Suprapubic skin (tissue), 4 donors: ENCODE measurements at regions not wholly inside any gene's neighbourhood (a gene's known extent, or its start where the extent isn't known, plus 50 kb on each side); places are given as distances from the start of the nearest gene placed in this dataset.
A peak's percentile ranks its signal among the peaks of the same experiment; 100 is the strongest.

ENCODE experiments used
- DNase-seq, 2 donors: peaks; one replicate each; pipeline ENCODE4 v3.0.0-alpha.2; 2019; ENCODE audit warnings: low spot score in 2 of 2
- H3K27ac ChIP-seq: fragments of 200-600 bp; sonication (generic); one replicate; pipeline ENCODE4 v1.5.1; 2019
- H3K27me3 ChIP-seq: fragments of 200-600 bp; sonication (generic); one replicate; pipeline ENCODE4 v1.5.1; 2019
- H3K36me3 ChIP-seq: fragments of 200-600 bp; sonication (generic); one replicate; pipeline ENCODE4 v1.5.1; 2019
- H3K4me1 ChIP-seq: fragments of 200-600 bp; sonication (generic); one replicate; pipeline ENCODE4 v1.5.1; 2019
- H3K4me3 ChIP-seq: fragments of 200-600 bp; sonication (generic); one replicate; pipeline ENCODE4 v1.5.1; 2019; ENCODE audit warnings: mild to moderate bottlenecking
- H3K9me3 ChIP-seq: fragments of 200-600 bp; sonication (generic); one replicate; pipeline ENCODE4 v1.5.1; 2019
- EP300 ChIP-seq: sonication (generic); formaldehyde crosslinking; IDR thresholded peaks from one replicate; pipeline ENCODE4 v1.6.1; 2017; ENCODE audit warnings: antibody characterized with exemption
- POLR2A ChIP-seq, 2 donors: fragments of 450-650 bp; IDR thresholded peaks; one replicate each; pipeline ENCODE4 v1.6.1; 2017; ENCODE audit warnings: antibody characterized with exemption in 2 of 2, mild to moderate bottlenecking in 2 of 2, moderate library complexity in 2 of 2
- POLR2AphosphoS5 ChIP-seq, 3 donors: sonication (generic); formaldehyde crosslinking; IDR thresholded peaks; one replicate each; pipeline ENCODE4 v1.6.1; 2017; ENCODE audit warnings: antibody characterized with exemption in 3 of 3
- WGBS: methylation state at CpG from one replicate; pipeline ENCODE4 v1.1.5; 2018; 5-methylcytosine and 5-hydroxymethylcytosine counted together
- TF ChIP-seq, protein P1 (sequence below), 2 donors: fragments of 200-600 bp in 1 of 2; fragments of 450-650 bp in 1 of 2; sonication (generic) in 1 of 2; IDR thresholded peaks; one replicate each; pipeline ENCODE4 v1.5.1; 2016 to 2019; ENCODE audit warnings: antibody characterized with exemption in 2 of 2, mild to moderate bottlenecking in 1 of 2, moderate library complexity in 1 of 2

DNA sequence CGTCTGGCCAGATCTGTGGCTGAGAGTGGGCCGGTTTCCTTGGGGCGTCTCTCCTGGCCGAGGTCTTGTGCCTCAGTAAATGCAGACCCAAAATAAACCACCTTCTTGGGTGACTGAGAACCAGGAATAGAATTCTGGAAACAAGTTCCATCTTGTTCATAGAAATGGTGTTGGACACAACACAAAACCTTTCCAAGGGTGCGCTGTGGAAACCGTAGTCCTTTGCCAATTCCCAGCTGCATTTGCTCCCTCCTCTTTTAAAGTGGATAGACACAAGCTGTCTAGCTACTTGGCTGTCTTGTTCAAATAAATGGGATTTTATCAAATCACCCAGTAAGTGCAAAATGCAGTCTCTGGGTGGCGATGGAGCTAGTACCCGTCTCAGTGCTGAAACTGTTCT lies 300.2 kb downstream of the SHANK2 start:
- no peak for DNase-seq
- TF ChIP-seq EP300, result no peak
- TF ChIP-seq, protein P1, sequence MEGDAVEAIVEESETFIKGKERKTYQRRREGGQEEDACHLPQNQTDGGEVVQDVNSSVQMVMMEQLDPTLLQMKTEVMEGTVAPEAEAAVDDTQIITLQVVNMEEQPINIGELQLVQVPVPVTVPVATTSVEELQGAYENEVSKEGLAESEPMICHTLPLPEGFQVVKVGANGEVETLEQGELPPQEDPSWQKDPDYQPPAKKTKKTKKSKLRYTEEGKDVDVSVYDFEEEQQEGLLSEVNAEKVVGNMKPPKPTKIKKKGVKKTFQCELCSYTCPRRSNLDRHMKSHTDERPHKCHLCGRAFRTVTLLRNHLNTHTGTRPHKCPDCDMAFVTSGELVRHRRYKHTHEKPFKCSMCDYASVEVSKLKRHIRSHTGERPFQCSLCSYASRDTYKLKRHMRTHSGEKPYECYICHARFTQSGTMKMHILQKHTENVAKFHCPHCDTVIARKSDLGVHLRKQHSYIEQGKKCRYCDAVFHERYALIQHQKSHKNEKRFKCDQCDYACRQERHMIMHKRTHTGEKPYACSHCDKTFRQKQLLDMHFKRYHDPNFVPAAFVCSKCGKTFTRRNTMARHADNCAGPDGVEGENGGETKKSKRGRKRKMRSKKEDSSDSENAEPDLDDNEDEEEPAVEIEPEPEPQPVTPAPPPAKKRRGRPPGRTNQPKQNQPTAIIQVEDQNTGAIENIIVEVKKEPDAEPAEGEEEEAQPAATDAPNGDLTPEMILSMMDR (IDR thresholded peaks at IDR 0.05), result no peak
- TF ChIP-seq POLR2A (IDR thresholded peaks at IDR 0.05), result no peak
- TF ChIP-seq POLR2AphosphoS5 (IDR thresholded peaks at IDR 0.05), result no peak
- Histone ChIP-seq H3K9me3 (no peaks in the 10 kb centered on the region), H3K27ac (peak overlapping the region; percentile 13), H3K27me3 (no peaks in the 10 kb centered on the region), H3K4me1 (peaks cover 15% of the 10 kb centered on the region), H3K36me3 (no peaks in the 10 kb centered on the region), H3K4me3 (no peak overlapping the region)
- 39% methylated on average over 8 of the region's 8 CpGs for WGBS

DNA sequence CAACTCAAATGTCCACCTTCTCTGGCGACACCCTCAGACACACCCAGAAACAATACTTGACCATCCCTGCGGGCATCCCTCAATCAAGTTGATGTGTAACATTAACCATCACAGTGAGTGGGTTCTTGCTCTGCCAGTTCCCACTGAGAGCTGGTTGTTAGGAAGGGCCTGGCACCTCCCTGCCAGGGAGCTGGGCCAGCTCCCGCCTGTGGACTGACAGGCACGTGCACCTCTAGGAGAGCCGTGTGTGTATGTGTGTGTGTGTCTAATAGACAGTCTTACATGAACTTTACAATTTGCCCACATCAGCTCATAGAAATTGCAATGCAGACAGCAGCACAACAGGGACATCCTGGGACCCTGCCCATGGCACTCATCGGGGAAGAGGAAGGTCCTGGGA lies 298.7 kb downstream of the SHANK2 start:
- H3K9me3 ChIP-seq, result no peaks in the 10 kb centered on the region
- no peaks in the 10 kb centered on the region for H3K27me3 ChIP-seq
- H3K4me1 ChIP-seq, result peaks cover 15% of the 10 kb centered on the region
- WGBS, result 66% methylated on average over 6 of the region's 6 CpGs
- H3K36me3 ChIP-seq, result no peaks in the 10 kb centered on the region
- H3K4me3 ChIP-seq, result no peak overlapping the region
- no peak for DNase-seq
- no peak overlapping the region for H3K27ac ChIP-seq
- TF ChIP-seq POLR2AphosphoS5 (IDR thresholded peaks at IDR 0.05), result no peak

DNA sequence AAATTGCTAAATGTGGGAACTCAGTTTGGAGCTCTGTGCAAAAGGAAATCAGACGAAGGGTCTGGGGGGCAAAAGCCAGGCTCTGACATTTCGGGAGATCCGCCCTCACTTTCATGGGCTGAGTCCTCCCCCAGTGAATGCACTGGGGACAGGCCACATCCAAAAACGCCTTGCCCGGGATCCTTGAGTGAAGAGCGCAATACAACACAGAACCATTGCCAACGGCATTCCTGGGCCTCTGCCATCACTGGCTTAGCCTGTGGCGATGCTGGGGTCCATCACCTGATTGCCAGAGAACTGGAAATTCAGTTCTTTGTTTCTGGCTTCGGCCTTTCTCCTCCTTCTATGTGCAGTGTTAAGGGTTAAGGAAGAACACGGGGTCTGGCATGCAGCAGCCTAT lies 297.9 kb downstream of the SHANK2 start:
- H3K9me3 ChIP-seq, result no peaks in the 10 kb centered on the region
- no peaks in the 10 kb centered on the region for H3K36me3 ChIP-seq
- no peak for DNase-seq
- TF ChIP-seq, protein P1 (IDR thresholded peaks at IDR 0.05), result no peak
- TF ChIP-seq EP300 (no peak), POLR2AphosphoS5 (IDR thresholded peaks at IDR 0.05) (no peak), POLR2A (IDR thresholded peaks at IDR 0.05) (no peak)
- H3K27me3 ChIP-seq, result no peaks in the 10 kb centered on the region
- H3K27ac ChIP-seq, result no peak overlapping the region
- WGBS, result 63% methylated on average over 10 of the region's 10 CpGs
- H3K4me3 ChIP-seq, result no peak overlapping the region
- peaks cover 15% of the 10 kb centered on the region for H3K4me1 ChIP-seq
